H7 (cell line): ENCODE measurements at regions not wholly inside any gene's neighbourhood (a gene's known extent, or its start where the extent isn't known, plus 50 kb on each side); places are given as distances from the start of the nearest gene placed in this dataset.
"Not testable (repeated sequence)": the region's sequence is repeated elsewhere in the genome, so short reads cannot be mapped to it uniquely, and the experiment has no call there.

ENCODE experiments used
- DNase-seq: peaks from one replicate; pipeline ENCODE4 v3.0.0; 2012
- H3K27me3 ChIP-seq: 2 replicates; pipeline ENCODE4 v1.6.0; 2011; ENCODE audit warnings: mild to moderate bottlenecking, low read length; ENCODE audit not compliant: control insufficient read depth, insufficient read depth
- H3K36me3 ChIP-seq: replicated peaks from 2 replicates; pipeline ENCODE4 v1.5.1; 2011; ENCODE audit warnings: low read length; ENCODE audit not compliant: control insufficient read depth, insufficient read depth
- H3K4me3 ChIP-seq: 2 replicates; pipeline ENCODE4 v1.5.1; 2011; ENCODE audit warnings: low read depth, mild to moderate bottlenecking, control low read depth, low read length, moderate library complexity; ENCODE audit not compliant: insufficient read depth

- no peak for DNase-seq
- Histone ChIP-seq H3K27me3 (no peaks in the 10 kb centered on the region), H3K36me3 (no peaks in the 10 kb centered on the region), H3K4me3 (no peak overlapping the region)
These were observed 292.2 kb downstream of the CYLC2 start for GRCh38 chr9:103287361-103287760.

DNA sequence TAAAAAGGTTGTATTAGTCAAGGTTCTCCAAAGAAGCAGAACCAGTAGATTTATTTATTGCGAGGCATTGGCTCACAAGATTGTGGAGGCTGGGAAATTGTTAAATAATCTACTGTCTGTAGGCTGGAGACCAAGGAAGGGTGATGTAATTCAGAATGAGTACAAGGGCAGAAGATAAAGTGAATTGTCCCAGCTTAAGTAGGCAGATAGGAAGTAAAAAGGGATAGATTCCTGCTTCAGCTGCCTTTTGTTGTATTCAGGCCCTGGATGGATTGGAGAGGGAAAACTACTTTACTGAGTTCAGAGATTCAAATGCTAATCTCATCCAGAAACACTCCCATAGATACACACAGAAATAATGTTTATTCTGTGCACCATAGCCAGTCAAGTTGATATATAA lies 301.1 kb downstream of the CYLC2 start:
- no peak for DNase-seq
- no peaks in the 10 kb centered on the region for H3K27me3 ChIP-seq
- no peaks in the 10 kb centered on the region for H3K36me3 ChIP-seq
- H3K4me3 ChIP-seq: no peak overlapping the region

GRCh38 chr9:103301051-103301450 lies 305.9 kb downstream of the CYLC2 start:
- DNase-seq: no peak
- H3K27me3 ChIP-seq: no peaks in the 10 kb centered on the region
- no peak overlapping the region for H3K4me3 ChIP-seq
- no peaks in the 10 kb centered on the region for H3K36me3 ChIP-seq

GRCh38 chr9:103304797-103305196 lies 309.7 kb downstream of the CYLC2 start:
- Histone ChIP-seq H3K27me3 (no peaks in the 10 kb centered on the region), H3K36me3 (no peaks in the 10 kb centered on the region), H3K4me3 (no peak overlapping the region)
- no peak for DNase-seq

- DNase-seq: peak; percentile 7
These were observed 324.8 kb downstream of the CYLC2 start for GRCh38 chr9:103319979-103320378.

GRCh38 chr9:103323699-103324098 lies 328.6 kb downstream of the CYLC2 start:
- no peaks in the 10 kb centered on the region for H3K27me3 ChIP-seq
- no peaks in the 10 kb centered on the region for H3K36me3 ChIP-seq
- no peak for DNase-seq
- no peak overlapping the region for H3K4me3 ChIP-seq

More at GRCh38 chr9:103319979-103320378, 324.8 kb downstream of the CYLC2 start:
- Histone ChIP-seq H3K36me3 (no peaks in the 10 kb centered on the region), H3K27me3 (no peaks in the 10 kb centered on the region), H3K4me3 (no peak overlapping the region)

DNA sequence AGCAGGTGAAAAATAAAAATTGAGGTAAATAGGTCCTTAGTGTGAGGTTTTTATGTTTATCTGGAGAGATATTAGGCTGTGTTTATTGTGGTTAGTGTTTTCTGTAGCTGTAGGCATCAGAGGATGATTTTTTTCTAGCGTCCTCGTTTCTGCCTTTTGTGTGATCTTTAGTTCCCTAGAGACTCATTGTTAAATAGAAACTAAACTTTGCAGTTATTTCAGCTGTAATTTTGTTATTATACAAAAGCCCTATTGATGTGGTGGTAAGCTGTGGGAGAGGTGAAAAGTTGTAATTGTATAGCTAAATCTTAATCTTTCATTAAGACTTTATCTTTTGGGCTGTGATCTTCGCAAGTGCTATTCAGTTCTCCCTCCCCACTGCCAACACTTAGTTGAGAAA lies 340.3 kb downstream of the CYLC2 start:
- H3K4me3 ChIP-seq: no peak overlapping the region
- no peaks in the 10 kb centered on the region for H3K36me3 ChIP-seq
- DNase-seq: no peak

DNA sequence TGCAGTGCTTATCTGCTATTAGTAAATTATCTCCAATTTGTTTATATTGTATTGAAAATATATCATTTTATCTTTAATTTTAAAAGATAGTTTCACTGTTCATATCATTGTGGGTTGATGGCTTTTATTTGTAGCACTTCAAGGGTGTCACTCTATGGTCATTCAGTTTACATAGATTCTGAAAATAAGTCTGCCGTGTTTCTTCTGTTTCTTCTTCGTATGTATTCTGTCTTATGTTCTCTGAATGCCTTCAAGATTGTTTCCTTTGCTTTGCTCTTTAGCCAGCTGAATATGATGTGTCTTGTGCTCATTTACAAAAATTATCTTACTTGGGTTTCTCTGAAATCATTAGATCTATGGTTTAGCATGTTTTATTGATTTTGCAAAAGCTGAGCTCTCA lies 359.9 kb downstream of the CYLC2 start:
- DNase-seq: no peak
- Histone ChIP-seq H3K4me3 (no peak overlapping the region), H3K27me3 (no peaks in the 10 kb centered on the region), H3K36me3 (no peaks in the 10 kb centered on the region)

More for the DNA sequence above, 340.3 kb downstream of the CYLC2 start:
- no peaks in the 10 kb centered on the region for H3K27me3 ChIP-seq

GRCh38 chr9:103357980-103358379 lies 362.8 kb downstream of the CYLC2 start:
- DNase-seq, H3K4me3 ChIP-seq, H3K27me3 ChIP-seq, H3K36me3 ChIP-seq: not testable (repeated sequence)

DNA sequence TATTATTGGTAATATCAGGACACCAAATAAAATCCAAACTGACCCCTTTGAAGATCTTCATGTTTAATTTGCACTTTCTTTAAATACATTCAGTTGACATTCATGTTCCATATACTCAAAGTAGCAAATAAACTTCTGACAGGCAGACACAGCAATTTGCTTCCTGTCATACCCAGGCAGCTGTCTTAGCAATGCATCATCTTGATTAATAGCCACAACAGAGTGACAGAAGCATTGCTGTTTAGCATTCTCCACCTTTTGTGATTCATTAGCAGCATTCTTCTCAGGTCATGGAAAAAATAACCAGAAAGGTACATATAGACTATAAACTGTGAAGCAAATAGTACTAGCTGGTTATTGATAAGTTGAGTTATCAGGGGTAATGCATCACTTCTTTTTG lies 366.8 kb downstream of the CYLC2 start:
- Histone ChIP-seq H3K27me3 (no peaks in the 10 kb centered on the region), H3K36me3 (no peaks in the 10 kb centered on the region), H3K4me3 (no peak overlapping the region)
- DNase-seq: no peak

DNA sequence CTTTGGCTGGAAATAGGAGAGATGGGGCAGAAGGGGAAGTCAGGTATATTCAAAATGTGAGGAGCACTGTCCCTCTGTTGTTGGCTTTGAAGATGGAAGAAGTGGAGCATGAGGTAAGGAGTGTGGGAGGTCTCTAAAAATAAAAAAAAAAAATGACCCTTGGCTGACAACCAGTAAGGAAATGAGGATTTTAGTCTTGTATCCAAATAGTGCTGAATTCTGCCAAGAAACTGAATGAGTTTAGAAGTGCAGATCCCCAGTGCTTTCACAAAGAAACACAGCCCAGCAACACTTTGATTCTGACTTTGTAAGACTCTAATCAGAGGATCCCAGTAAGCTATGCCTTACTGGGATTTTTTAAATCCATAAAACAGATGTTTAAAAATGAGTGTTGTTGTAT lies 367.9 kb downstream of the CYLC2 start:
- Histone ChIP-seq H3K27me3 (no peaks in the 10 kb centered on the region), H3K36me3 (no peaks in the 10 kb centered on the region), H3K4me3 (no peak overlapping the region)
- no peak for DNase-seq

DNA sequence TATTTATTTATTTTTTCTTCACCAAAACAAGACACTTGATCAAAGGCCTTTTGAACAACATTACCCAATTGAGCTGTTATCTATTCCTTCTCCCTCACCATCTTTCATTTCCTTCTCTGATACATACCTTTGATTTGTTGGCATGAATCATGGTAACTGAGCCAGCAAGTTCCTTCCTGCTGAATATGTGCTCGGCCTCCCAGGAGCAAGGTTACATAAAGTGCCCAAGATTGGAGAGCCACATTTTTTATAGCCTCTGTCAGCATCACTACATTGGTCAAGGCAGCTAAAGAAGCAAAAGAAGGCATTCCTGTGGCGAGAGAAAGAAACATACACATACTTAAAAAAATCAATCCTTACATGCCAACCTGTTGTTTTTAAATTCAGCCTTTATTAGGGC lies 369.6 kb downstream of the CYLC2 start:
- Histone ChIP-seq H3K36me3 (no peaks in the 10 kb centered on the region), H3K4me3 (no peak overlapping the region), H3K27me3 (no peaks in the 10 kb centered on the region)
- no peak for DNase-seq

GRCh38 chr9:103371152-103371551 lies 376.0 kb downstream of the CYLC2 start:
- H3K36me3 ChIP-seq: no peaks in the 10 kb centered on the region
- no peak for DNase-seq
- no peaks in the 10 kb centered on the region for H3K27me3 ChIP-seq
- H3K4me3 ChIP-seq: no peak overlapping the region

GRCh38 chr9:103372828-103373227 lies 377.7 kb downstream of the CYLC2 start:
- no peaks in the 10 kb centered on the region for H3K36me3 ChIP-seq
- no peak for DNase-seq
- no peak overlapping the region for H3K4me3 ChIP-seq
- no peaks in the 10 kb centered on the region for H3K27me3 ChIP-seq

DNA sequence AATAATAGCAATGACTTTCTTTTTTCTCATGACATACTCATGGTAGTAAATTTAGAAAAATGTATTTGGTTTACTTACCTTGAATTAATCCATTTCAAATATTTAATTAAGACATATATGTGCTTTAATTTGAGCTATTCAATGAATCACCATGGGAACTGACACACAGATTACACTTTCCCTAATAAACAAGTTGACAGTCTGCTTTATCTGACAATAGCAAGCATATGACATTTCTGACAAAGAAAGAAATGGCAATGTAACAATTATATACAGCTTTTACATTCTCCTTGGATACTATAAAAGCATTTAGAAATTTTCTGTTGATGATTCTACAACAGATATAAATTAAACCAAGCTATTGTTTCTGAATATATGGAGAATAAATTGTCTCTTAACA lies 382.5 kb downstream of the CYLC2 start:
- Histone ChIP-seq H3K4me3 (no peak overlapping the region), H3K36me3 (no peaks in the 10 kb centered on the region), H3K27me3 (no peaks in the 10 kb centered on the region)
- DNase-seq: no peak

- peak; percentile 8 for DNase-seq
- Histone ChIP-seq H3K27me3 (no peaks in the 10 kb centered on the region), H3K36me3 (no peaks in the 10 kb centered on the region), H3K4me3 (no peak overlapping the region)
These were observed 402.9 kb downstream of the CYLC2 start for GRCh38 chr9:103397868-103398600.
